ENCODE measurements at regions not wholly inside any gene's neighbourhood (a gene's known extent, or its start where the extent isn't known, plus 50 kb on each side); places are given as distances from the start of the nearest gene placed in this dataset.

GRCh38 chr13:59442944-59443486 lies 720.7 kb downstream of the DIAPH3 start:
- TF ChIP-seq PATZ1 (CRISPR knock-in tag; IDR thresholded peaks at IDR 0.05; ENCODE audit: borderline replicate concordance) (no peak), CSDC2 (CRISPR knock-in tag; IDR thresholded peaks at IDR 0.05) (no peak), ZNF70 (CRISPR knock-in tag; IDR thresholded peaks at IDR 0.05) (no peak), ZFP30 (CRISPR knock-in tag; IDR thresholded peaks at IDR 0.05) (no peak), ZNF565 (CRISPR knock-in tag; conservative IDR thresholded peaks at IDR 0.05; ENCODE audit: low read depth) (no peak), TOX (CRISPR knock-in tag; IDR thresholded peaks at IDR 0.05; ENCODE audit: borderline replicate concordance) (no peak), SNAI2 (CRISPR knock-in tag; IDR thresholded peaks at IDR 0.05) (no peak), PPARA (CRISPR knock-in tag; IDR thresholded peaks at IDR 0.05; ENCODE audit: borderline replicate concordance) (no peak), ISL1 (CRISPR knock-in tag; IDR thresholded peaks at IDR 0.05) (no peak), ARNTL (CRISPR knock-in tag; IDR thresholded peaks at IDR 0.05; ENCODE audit: borderline replicate concordance, low read depth) (no peak), TSHZ2 (CRISPR knock-in tag; IDR thresholded peaks at IDR 0.05) (no peak)

All from SK-N-SH treated with all-trans-retinoic acid at 6 μM for 48 hours (cell line).